MM.1S (cell line): ENCODE measurements at regions not wholly inside any gene's neighbourhood (a gene's known extent, or its start where the extent isn't known, plus 50 kb on each side); places are given as distances from the start of the nearest gene placed in this dataset.

Experiments
- DNase-seq: peaks from one replicate; pipeline ENCODE4 v3.0.0-alpha.2; 2015
- H2AFZ ChIP-seq: fragments of 300-600 bp; sonication (generic); 2 replicates; pipeline ENCODE4 v1.6.0; 2016; ENCODE audit warnings: antibody characterized with exemption, low read length
- H3F3A ChIP-seq: fragments of 300-600 bp; sonication (generic); 2 replicates; pipeline ENCODE4 v1.6.1; 2016; ENCODE audit warnings: mild to moderate bottlenecking, antibody characterized with exemption, low read length, moderate library complexity, mixed read lengths; ENCODE audit not compliant: insufficient read depth
- H3K27ac ChIP-seq: fragments of 300-600 bp; sonication (generic); 2 replicates; pipeline ENCODE4 v1.5.1; 2016; ENCODE audit warnings: mild to moderate bottlenecking, low read length
- H3K27me3 ChIP-seq: fragments of 300-600 bp; sonication (generic); replicated peaks from 2 replicates; pipeline ENCODE4 v1.6.0; 2016; ENCODE audit warnings: low read length; ENCODE audit not compliant: insufficient read depth
- H3K36me3 ChIP-seq: fragments of 300-600 bp; sonication (generic); replicated peaks from 2 replicates; pipeline ENCODE4 v1.6.1; 2016; ENCODE audit warnings: mild to moderate bottlenecking, low read length, mixed read lengths; ENCODE audit not compliant: insufficient read depth
- H3K4me1 ChIP-seq: fragments of 300-600 bp; sonication (generic); 2 replicates; pipeline ENCODE4 v1.6.1; 2016; ENCODE audit warnings: low read length, mixed read lengths
- H3K4me2 ChIP-seq: fragments of 300-600 bp; sonication (generic); 2 replicates; pipeline ENCODE4 v1.6.0; 2016; ENCODE audit warnings: low read depth, low read length
- H3K4me3 ChIP-seq: fragments of 300-600 bp; sonication (generic); 2 replicates; pipeline ENCODE4 v1.5.1; 2016; ENCODE audit warnings: low read length, mixed read lengths
- H3K79me2 ChIP-seq: fragments of 300-600 bp; sonication (generic); 2 replicates; pipeline ENCODE4 v1.6.1; 2016; ENCODE audit warnings: mixed run types, low read length, mixed read lengths
- H3K9ac ChIP-seq: fragments of 300-600 bp; sonication (generic); 2 replicates; pipeline ENCODE4 v1.6.1; 2016; ENCODE audit warnings: low read length, mixed read lengths
- H3K9me2 ChIP-seq: fragments of 300-600 bp; sonication (generic); replicated peaks from 2 replicates; pipeline ENCODE4 v1.6.1; 2016; ENCODE audit warnings: mild to moderate bottlenecking, low read length, mixed read lengths; ENCODE audit not compliant: insufficient read depth
- H3K9me3 ChIP-seq: fragments of 300-600 bp; sonication (generic); replicated peaks from 2 replicates; pipeline ENCODE4 v1.6.1; 2016; ENCODE audit warnings: mild to moderate bottlenecking, low read length, mixed read lengths; ENCODE audit not compliant: insufficient read depth
- H4K20me1 ChIP-seq: fragments of 300-600 bp; sonication (generic); 2 replicates; pipeline ENCODE4 v1.6.1; 2016; ENCODE audit warnings: mild to moderate bottlenecking, low read length, moderate library complexity, mixed read lengths; ENCODE audit not compliant: insufficient read depth
- CTCF ChIP-seq: fragments of 300-600 bp; sonication (generic); IDR thresholded peaks from 2 replicates; pipeline ENCODE4 v1.5.1; 2016; ENCODE audit warnings: antibody characterized with exemption, low read length, mixed read lengths
- EZH2 ChIP-seq: fragments of 300-600 bp; sonication (generic); optimal IDR thresholded peaks from 2 replicates; pipeline ENCODE3; 2017; ENCODE audit warnings: low read depth, mild to moderate bottlenecking, antibody characterized with exemption, low read length, mixed read lengths
- EZH2phosphoT487 ChIP-seq: fragments of 300-600 bp; sonication (generic); IDR thresholded peaks from 2 replicates; pipeline ENCODE4 v1.6.1; 2018; ENCODE audit warnings: antibody characterized with exemption, low read length

DNA sequence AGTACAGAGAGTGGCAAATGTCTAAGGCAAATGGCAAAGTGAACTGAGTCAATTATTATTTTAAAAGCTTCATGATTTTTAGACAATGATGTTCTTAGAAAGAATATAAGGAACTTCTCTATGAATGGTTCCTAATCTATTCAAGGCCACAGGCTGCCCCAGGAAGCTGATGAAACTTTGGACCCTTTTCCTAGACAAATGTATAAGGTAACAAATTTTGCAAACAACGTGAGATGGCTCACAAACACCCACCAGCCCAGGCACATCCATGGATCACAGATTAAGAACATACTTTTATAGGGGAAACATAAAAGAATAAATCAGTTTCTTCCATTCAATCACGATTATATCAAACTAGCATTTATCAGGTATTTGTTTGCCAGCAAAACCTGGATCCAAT, 659.0 kb downstream of the IRS1 start:
- Histone ChIP-seq H3K9me3 (no peaks in the 10 kb centered on the region), H2AFZ (no peak overlapping the region), H3K79me2 (no peaks in the 10 kb centered on the region), H3K4me2 (no peak overlapping the region), H3K27me3 (no peaks in the 10 kb centered on the region), H3K9ac (no peak overlapping the region), H3F3A (no peaks in the 10 kb centered on the region), H3K4me3 (no peak overlapping the region), H3K36me3 (no peaks in the 10 kb centered on the region), H3K27ac (no peak overlapping the region), H3K4me1 (no peaks in the 10 kb centered on the region), H4K20me1 (no peaks in the 10 kb centered on the region), H3K9me2 (no peaks in the 10 kb centered on the region)
- no peak for DNase-seq
- TF ChIP-seq EZH2 (no peak), EZH2phosphoT487 (no peak), CTCF (no peak)

GRCh38 chr2:226139759-226140158, 659.9 kb downstream of the IRS1 start:
- no peak overlapping the region for H3K9ac ChIP-seq
- no peak overlapping the region for H3K27ac ChIP-seq
- no peak for DNase-seq
- no peaks in the 10 kb centered on the region for H3K4me1 ChIP-seq
- no peak overlapping the region for H3K4me3 ChIP-seq
- H3K9me2 ChIP-seq = no peaks in the 10 kb centered on the region
- no peak overlapping the region for H2AFZ ChIP-seq
- no peak for TF ChIP-seq EZH2
- no peak for TF ChIP-seq EZH2phosphoT487
- TF ChIP-seq CTCF = no peak
- H3K36me3 ChIP-seq = no peaks in the 10 kb centered on the region
- no peak overlapping the region for H3K4me2 ChIP-seq
- H3K27me3 ChIP-seq = no peaks in the 10 kb centered on the region
- no peaks in the 10 kb centered on the region for H3K9me3 ChIP-seq
- no peaks in the 10 kb centered on the region for H3F3A ChIP-seq
- H3K79me2 ChIP-seq = no peaks in the 10 kb centered on the region
- H4K20me1 ChIP-seq = no peaks in the 10 kb centered on the region

DNA sequence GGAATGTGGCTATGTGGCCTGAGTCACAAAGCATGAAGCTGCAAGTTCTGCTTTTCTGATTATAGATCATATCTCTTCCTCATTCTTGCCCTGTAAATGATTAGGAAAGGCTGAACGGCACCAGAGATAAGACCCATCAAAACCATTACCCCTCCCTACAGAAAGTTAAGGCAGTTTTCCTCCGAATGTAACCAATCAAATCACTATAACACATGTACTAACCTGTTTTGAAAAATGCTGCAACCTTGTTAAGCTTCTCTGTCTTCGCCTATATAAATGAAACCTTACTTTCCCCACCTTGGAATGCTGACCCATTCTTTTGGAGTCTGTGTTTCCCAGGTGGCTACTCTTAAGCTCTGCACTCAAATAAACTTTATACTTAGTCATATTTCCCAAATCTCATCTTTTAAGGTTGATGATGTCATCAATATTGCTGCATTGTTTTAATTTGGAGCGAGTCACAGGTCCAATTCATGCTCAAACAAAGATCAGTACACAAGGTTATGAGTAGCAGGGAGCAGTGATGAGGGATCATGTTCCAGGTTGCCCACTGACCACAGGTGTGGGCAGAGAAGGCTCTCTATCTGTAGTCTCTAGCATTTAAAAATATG, 662.3 kb downstream of the IRS1 start:
- H3K9me2 ChIP-seq = no peaks in the 10 kb centered on the region
- DNase-seq = no peak
- TF ChIP-seq EZH2 = no peak
- TF ChIP-seq EZH2phosphoT487 = no peak
- TF ChIP-seq CTCF = no peak
- H3K4me1 ChIP-seq = peaks cover 11% of the 10 kb centered on the region
- no peaks in the 10 kb centered on the region for H3K79me2 ChIP-seq
- no peaks in the 10 kb centered on the region for H3K27me3 ChIP-seq
- no peak overlapping the region for H3K4me3 ChIP-seq
- H4K20me1 ChIP-seq = no peaks in the 10 kb centered on the region
- H3K9ac ChIP-seq = no peak overlapping the region
- H3K4me2 ChIP-seq = no peak overlapping the region
- no peaks in the 10 kb centered on the region for H3K36me3 ChIP-seq
- H3K27ac ChIP-seq = no peak overlapping the region
- H2AFZ ChIP-seq = no peak overlapping the region
- no peaks in the 10 kb centered on the region for H3K9me3 ChIP-seq
- no peaks in the 10 kb centered on the region; the same call in 1 of the 2 replicates for H3F3A ChIP-seq
